ENCODE measurements at regions not wholly inside any gene's neighbourhood (a gene's known extent, or its start where the extent isn't known, plus 50 kb on each side); places are given as distances from the start of the nearest gene placed in this dataset.
A peak's percentile ranks its signal among the peaks of the same experiment; 100 is the strongest.
"Not testable (repeated sequence)": the region's sequence is repeated elsewhere in the genome, so short reads cannot be mapped to it uniquely, and the experiment has no call there.

GRCh38 chr15:21174761-21175160 is 265.5 kb downstream of the POTEB3 start:
- not testable (repeated sequence) for DNase-seq

GRCh38 chr15:21151203-21151966 is 285.3 kb upstream of the POTEB2 start:
- DNase-seq: not testable (repeated sequence)

GRCh38 chr15:21148136-21148535 is 282.0 kb upstream of the POTEB2 start:
- DNase-seq: not testable (repeated sequence)

GRCh38 chr15:21133893-21134292 is 267.8 kb upstream of the POTEB2 start:
- not testable (repeated sequence) for DNase-seq

- not testable (repeated sequence) for DNase-seq
These were observed 246.3 kb upstream of the POTEB2 start for GRCh38 chr15:21112271-21113053.

- not testable (repeated sequence) for DNase-seq
These were observed 245.7 kb upstream of the POTEB2 start for GRCh38 chr15:21111861-21112260.

GRCh38 chr15:21111172-21111571 is 245.1 kb upstream of the POTEB2 start:
- not testable (repeated sequence) for DNase-seq

- DNase-seq: not testable (repeated sequence)
These were observed 244.2 kb upstream of the POTEB2 start for GRCh38 chr15:21110187-21110804.

- DNase-seq: not testable (repeated sequence)
These were observed 242.3 kb upstream of the POTEB2 start for GRCh38 chr15:21108384-21108783.

GRCh38 chr15:21107399-21108381 is 241.6 kb upstream of the POTEB2 start:
- DNase-seq: not testable (repeated sequence)

GRCh38 chr15:21096599-21096998 is 230.5 kb upstream of the POTEB2 start:
- DNase-seq: not testable (repeated sequence)

- DNase-seq: not testable (repeated sequence)
These were observed 213.4 kb upstream of the POTEB2 start for GRCh38 chr15:21079544-21079943.

GRCh38 chr15:21068917-21069316 is 202.8 kb upstream of the POTEB2 start:
- not testable (repeated sequence) for DNase-seq

- DNase-seq: not testable (repeated sequence)
These were observed 197.4 kb upstream of the POTEB2 start for GRCh38 chr15:21063512-21063911.

- not testable (repeated sequence) for DNase-seq
These were observed 196.6 kb upstream of the POTEB2 start for GRCh38 chr15:21062619-21063163.

GRCh38 chr15:21051866-21052265 is 185.8 kb upstream of the POTEB2 start:
- not testable (repeated sequence) for DNase-seq

GRCh38 chr15:21031703-21032102 is 165.6 kb upstream of the POTEB2 start:
- not testable (repeated sequence) for DNase-seq

- not testable (repeated sequence) for DNase-seq
These were observed 162.9 kb upstream of the POTEB2 start for GRCh38 chr15:21029001-21029400.

GRCh38 chr15:21027942-21028341 is 161.8 kb upstream of the POTEB2 start:
- peak; percentile 2 for DNase-seq

GRCh38 chr15:21026848-21027247 is 160.7 kb upstream of the POTEB2 start:
- not testable (repeated sequence) for DNase-seq

GRCh38 chr15:21024235-21024987 is 158.3 kb upstream of the POTEB2 start:
- DNase-seq: not testable (repeated sequence)

Data from stimulated activated CD4-positive, alpha-beta T cell treated with anti-CD3 and anti-CD28 coated beads, Interleukin-1b, Interleukin-23, amount 100 ng/mL, for 48 hours (primary cell).